GM23338 (cell line): ENCODE measurements at regions not wholly inside any gene's neighbourhood (a gene's known extent, or its start where the extent isn't known, plus 50 kb on each side); places are given as distances from the start of the nearest gene placed in this dataset.

Experiments used
- ATAC-seq: fragments of 200-7000 bp; cut with Tn5 transposase; 3 replicates; pipeline ENCODE4 v1.9.1; 2020
- DNase-seq: peaks from one replicate; pipeline ENCODE4 v3.0.0-alpha.2; 2015; ENCODE audit warnings: low spot score
- H2AFZ ChIP-seq: fragments of 200-600 bp; sonication (generic); 2 replicates; pipeline ENCODE4 v1.8.0; 2016; ENCODE audit warnings: antibody characterized with exemption, mild to moderate bottlenecking, moderate library complexity
- H3F3A ChIP-seq: fragments of 200-600 bp; sonication (generic); replicated peaks from 2 replicates; pipeline ENCODE4 v1.8.0; 2017; ENCODE audit warnings: antibody characterized with exemption, mixed run types, low read depth
- H3K27ac ChIP-seq: fragments of 200-600 bp; sonication (generic); 2 replicates; pipeline ENCODE4 v1.6.1; 2016; ENCODE audit warnings: low read depth
- H3K27me3 ChIP-seq: fragments of 200-600 bp; sonication (generic); 2 replicates; pipeline ENCODE4 v1.8.0; 2016; ENCODE audit warnings: mild to moderate bottlenecking, mixed run types, moderate library complexity; ENCODE audit not compliant: insufficient read depth
- H3K36me3 ChIP-seq: fragments of 200-600 bp; sonication (generic); 2 replicates; pipeline ENCODE4 v1.8.0; 2016; ENCODE audit warnings: mild to moderate bottlenecking; ENCODE audit not compliant: insufficient read depth
- H3K4me1 ChIP-seq: fragments of 200-600 bp; sonication (generic); 2 replicates; pipeline ENCODE4 v1.8.0; 2016; ENCODE audit warnings: mild to moderate bottlenecking, moderate library complexity; ENCODE audit not compliant: insufficient read depth
- H3K4me2 ChIP-seq: fragments of 200-600 bp; sonication (generic); 2 replicates; pipeline ENCODE4 v1.7.1; 2017; ENCODE audit warnings: mixed run types
- H3K4me3 ChIP-seq: fragments of 200-600 bp; sonication (generic); 2 replicates; pipeline ENCODE4 v1.6.1; 2016; ENCODE audit warnings: mixed run types
- H3K79me2 ChIP-seq: fragments of 200-600 bp; sonication (generic); replicated peaks from 2 replicates; pipeline ENCODE4 v1.8.0; 2017; ENCODE audit warnings: mild to moderate bottlenecking; ENCODE audit not compliant: insufficient read depth
- H3K9me2 ChIP-seq: fragments of 200-600 bp; sonication (generic); 2 replicates; pipeline ENCODE4 v1.8.0; 2017; ENCODE audit not compliant: insufficient read depth
- H4K20me1 ChIP-seq: fragments of 200-600 bp; sonication (generic); replicated peaks from 2 replicates; pipeline ENCODE4 v1.8.0; 2017; ENCODE audit warnings: mild to moderate bottlenecking; ENCODE audit not compliant: insufficient read depth
- H3K27ac Mint-ChIP-seq: 2 replicates; pipeline ENCODE4 v1.8.0; 2020; ENCODE audit warnings: inconsistent platforms, mild to moderate bottlenecking, moderate library complexity, mixed read lengths
- H3K27me3 Mint-ChIP-seq: 3 replicates; pipeline ENCODE4 v1.8.0; 2022; ENCODE audit warnings: low read depth, mild to moderate bottlenecking, moderate library complexity, mixed read lengths, inconsistent platforms; ENCODE audit not compliant: insufficient read depth, poor library complexity
- H3K36me3 Mint-ChIP-seq: 3 replicates; pipeline ENCODE4 v1.8.0; 2021; ENCODE audit warnings: low read depth, mild to moderate bottlenecking, inconsistent platforms, moderate library complexity, mixed read lengths
- H3K4me1 Mint-ChIP-seq: 3 replicates; pipeline ENCODE4 v1.8.0; 2020; ENCODE audit warnings: mild to moderate bottlenecking, inconsistent platforms, mixed read lengths
- H3K4me3 Mint-ChIP-seq: 3 replicates; pipeline ENCODE4 v1.8.0; 2021; ENCODE audit warnings: moderate library complexity, mild to moderate bottlenecking, inconsistent platforms, mixed read lengths
- H3K9me3 Mint-ChIP-seq: 3 replicates; pipeline ENCODE4 v1.8.0; 2020; ENCODE audit warnings: moderate library complexity, mild to moderate bottlenecking, inconsistent platforms, mixed read lengths
- CREB1 ChIP-seq: fragments of 250-450 bp; sonication (Bioruptor Pico); IDR thresholded peaks from 2 replicates; pipeline ENCODE4 v1.5.0; 2020; ENCODE audit warnings: low read depth, mild to moderate bottlenecking, moderate library complexity
- EZH2 ChIP-seq: fragments of 200-600 bp; sonication (generic); IDR thresholded peaks from one replicate; pipeline ENCODE4 v1.8.0; 2017; ENCODE audit warnings: antibody characterized with exemption, mild to moderate bottlenecking, low read depth; ENCODE audit not compliant: unreplicated experiment
- JUNB ChIP-seq: IDR thresholded peaks from one replicate; pipeline ENCODE4 v1.6.1; 2016; ENCODE audit warnings: antibody characterized with exemption; ENCODE audit not compliant: unreplicated experiment
- NANOG ChIP-seq: IDR thresholded peaks from 2 replicates; pipeline ENCODE4 v1.6.1; 2016; ENCODE audit warnings: antibody characterized with exemption, borderline replicate concordance
- POLR2AphosphoS5 ChIP-seq: IDR thresholded peaks from 2 replicates; pipeline ENCODE4 v1.6.1; 2016; ENCODE audit warnings: antibody characterized with exemption, low read depth
- STAT1 ChIP-seq: IDR thresholded peaks from one replicate; pipeline ENCODE4 v1.6.1; 2016; ENCODE audit warnings: antibody characterized with exemption; ENCODE audit not compliant: unreplicated experiment
- TF ChIP-seq, protein P1 (sequence below): fragments of 250-450 bp; sonication (Bioruptor Pico); IDR thresholded peaks from 2 replicates; pipeline ENCODE4 v1.5.0; 2020; ENCODE audit warnings: mild to moderate bottlenecking, moderate library complexity
- TF ChIP-seq, protein P2 (sequence below): IDR thresholded peaks from one replicate; pipeline ENCODE4 v1.6.1; 2018; ENCODE audit warnings: antibody characterized with exemption; ENCODE audit not compliant: unreplicated experiment

DNA sequence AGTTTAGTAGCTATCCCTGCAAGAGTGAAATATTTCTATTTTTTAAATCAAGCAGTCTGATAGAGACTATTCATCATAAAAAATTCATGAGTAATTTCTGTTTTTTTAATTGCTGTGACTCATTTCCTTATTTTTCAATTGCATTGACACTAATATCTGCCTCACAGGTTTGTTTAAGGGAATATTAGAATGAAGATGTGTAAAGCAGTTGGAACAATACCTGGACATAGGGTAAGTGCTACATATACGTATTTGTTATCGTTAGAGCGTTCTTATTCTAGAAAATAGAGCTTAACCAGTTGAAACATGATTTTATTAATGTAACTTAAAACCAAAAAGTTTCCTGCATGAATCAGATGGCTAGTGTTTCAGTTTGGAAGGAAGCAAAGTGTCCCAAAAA is 2211.3 kb downstream of the PCDH7 start:
- Histone ChIP-seq H3K4me1 (peaks cover 15% of the 10 kb centered on the region; the same call in 1 of the 2 replicates), H4K20me1 (no peaks in the 10 kb centered on the region), H2AFZ (no peak overlapping the region), H3K79me2 (no peaks in the 10 kb centered on the region), H3K27ac (no peak overlapping the region), H3K4me2 (no peak overlapping the region), H3K4me3 (no peak overlapping the region), H3F3A (no peaks in the 10 kb centered on the region), H3K36me3 (no peaks in the 10 kb centered on the region), H3K9me2 (no peaks in the 10 kb centered on the region; the same call in 1 of the 2 replicates), H3K27me3 (no peaks in the 10 kb centered on the region)
- TF ChIP-seq JUNB (no peak), CREB1 (no peak), POLR2AphosphoS5 (no peak), EZH2 (no peak), STAT1 (no peak), NANOG (no peak)
- TF ChIP-seq, protein P1, sequence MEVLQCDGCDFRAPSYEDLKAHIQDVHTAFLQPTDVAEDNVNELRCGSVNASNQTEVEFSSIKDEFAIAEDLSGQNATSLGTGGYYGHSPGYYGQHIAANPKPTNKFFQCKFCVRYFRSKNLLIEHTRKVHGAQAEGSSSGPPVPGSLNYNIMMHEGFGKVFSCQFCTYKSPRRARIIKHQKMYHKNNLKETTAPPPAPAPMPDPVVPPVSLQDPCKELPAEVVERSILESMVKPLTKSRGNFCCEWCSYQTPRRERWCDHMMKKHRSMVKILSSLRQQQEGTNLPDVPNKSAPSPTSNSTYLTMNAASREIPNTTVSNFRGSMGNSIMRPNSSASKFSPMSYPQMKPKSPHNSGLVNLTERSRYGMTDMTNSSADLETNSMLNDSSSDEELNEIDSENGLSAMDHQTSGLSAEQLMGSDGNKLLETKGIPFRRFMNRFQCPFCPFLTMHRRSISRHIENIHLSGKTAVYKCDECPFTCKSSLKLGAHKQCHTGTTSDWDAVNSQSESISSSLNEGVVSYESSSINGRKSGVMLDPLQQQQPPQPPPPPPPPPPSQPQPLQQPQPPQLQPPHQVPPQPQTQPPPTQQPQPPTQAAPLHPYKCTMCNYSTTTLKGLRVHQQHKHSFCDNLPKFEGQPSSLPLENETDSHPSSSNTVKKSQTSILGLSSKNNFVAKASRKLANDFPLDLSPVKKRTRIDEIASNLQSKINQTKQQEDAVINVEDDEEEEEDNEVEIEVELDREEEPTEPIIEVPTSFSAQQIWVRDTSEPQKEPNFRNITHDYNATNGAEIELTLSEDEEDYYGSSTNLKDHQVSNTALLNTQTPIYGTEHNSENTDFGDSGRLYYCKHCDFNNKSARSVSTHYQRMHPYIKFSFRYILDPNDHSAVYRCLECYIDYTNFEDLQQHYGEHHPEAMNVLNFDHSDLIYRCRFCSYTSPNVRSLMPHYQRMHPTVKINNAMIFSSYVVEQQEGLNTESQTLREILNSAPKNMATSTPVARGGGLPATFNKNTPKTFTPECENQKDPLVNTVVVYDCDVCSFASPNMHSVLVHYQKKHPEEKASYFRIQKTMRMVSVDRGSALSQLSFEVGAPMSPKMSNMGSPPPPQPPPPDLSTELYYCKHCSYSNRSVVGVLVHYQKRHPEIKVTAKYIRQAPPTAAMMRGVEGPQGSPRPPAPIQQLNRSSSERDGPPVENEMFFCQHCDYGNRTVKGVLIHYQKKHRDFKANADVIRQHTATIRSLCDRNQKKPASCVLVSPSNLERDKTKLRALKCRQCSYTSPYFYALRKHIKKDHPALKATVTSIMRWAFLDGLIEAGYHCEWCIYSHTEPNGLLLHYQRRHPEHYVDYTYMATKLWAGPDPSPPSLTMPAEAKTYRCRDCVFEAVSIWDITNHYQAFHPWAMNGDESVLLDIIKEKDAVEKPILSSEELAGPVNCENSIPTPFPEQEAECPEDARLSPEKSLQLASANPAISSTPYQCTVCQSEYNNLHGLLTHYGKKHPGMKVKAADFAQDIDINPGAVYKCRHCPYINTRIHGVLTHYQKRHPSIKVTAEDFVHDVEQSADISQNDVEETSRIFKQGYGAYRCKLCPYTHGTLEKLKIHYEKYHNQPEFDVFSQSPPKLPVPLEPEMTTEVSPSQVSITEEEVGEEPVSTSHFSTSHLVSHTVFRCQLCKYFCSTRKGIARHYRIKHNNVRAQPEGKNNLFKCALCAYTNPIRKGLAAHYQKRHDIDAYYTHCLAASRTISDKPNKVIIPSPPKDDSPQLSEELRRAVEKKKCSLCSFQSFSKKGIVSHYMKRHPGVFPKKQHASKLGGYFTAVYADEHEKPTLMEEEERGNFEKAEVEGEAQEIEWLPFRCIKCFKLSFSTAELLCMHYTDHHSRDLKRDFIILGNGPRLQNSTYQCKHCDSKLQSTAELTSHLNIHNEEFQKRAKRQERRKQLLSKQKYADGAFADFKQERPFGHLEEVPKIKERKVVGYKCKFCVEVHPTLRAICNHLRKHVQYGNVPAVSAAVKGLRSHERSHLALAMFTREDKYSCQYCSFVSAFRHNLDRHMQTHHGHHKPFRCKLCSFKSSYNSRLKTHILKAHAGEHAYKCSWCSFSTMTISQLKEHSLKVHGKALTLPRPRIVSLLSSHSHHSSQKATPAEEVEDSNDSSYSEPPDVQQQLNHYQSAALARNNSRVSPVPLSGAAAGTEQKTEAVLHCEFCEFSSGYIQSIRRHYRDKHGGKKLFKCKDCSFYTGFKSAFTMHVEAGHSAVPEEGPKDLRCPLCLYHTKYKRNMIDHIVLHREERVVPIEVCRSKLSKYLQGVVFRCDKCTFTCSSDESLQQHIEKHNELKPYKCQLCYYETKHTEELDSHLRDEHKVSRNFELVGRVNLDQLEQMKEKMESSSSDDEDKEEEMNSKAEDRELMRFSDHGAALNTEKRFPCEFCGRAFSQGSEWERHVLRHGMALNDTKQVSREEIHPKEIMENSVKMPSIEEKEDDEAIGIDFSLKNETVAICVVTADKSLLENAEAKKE (CRISPR knock-in tag): no peak
- TF ChIP-seq, protein P2, sequence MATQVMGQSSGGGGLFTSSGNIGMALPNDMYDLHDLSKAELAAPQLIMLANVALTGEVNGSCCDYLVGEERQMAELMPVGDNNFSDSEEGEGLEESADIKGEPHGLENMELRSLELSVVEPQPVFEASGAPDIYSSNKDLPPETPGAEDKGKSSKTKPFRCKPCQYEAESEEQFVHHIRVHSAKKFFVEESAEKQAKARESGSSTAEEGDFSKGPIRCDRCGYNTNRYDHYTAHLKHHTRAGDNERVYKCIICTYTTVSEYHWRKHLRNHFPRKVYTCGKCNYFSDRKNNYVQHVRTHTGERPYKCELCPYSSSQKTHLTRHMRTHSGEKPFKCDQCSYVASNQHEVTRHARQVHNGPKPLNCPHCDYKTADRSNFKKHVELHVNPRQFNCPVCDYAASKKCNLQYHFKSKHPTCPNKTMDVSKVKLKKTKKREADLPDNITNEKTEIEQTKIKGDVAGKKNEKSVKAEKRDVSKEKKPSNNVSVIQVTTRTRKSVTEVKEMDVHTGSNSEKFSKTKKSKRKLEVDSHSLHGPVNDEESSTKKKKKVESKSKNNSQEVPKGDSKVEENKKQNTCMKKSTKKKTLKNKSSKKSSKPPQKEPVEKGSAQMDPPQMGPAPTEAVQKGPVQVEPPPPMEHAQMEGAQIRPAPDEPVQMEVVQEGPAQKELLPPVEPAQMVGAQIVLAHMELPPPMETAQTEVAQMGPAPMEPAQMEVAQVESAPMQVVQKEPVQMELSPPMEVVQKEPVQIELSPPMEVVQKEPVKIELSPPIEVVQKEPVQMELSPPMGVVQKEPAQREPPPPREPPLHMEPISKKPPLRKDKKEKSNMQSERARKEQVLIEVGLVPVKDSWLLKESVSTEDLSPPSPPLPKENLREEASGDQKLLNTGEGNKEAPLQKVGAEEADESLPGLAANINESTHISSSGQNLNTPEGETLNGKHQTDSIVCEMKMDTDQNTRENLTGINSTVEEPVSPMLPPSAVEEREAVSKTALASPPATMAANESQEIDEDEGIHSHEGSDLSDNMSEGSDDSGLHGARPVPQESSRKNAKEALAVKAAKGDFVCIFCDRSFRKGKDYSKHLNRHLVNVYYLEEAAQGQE: no peak
- Mint-ChIP-seq H3K4me3 (no peak overlapping the region), H3K9me3 (no peaks in the 10 kb centered on the region), H3K27ac (no peak overlapping the region), H3K27me3 (no peaks in the 10 kb centered on the region), H3K36me3 (no peaks in the 10 kb centered on the region), H3K4me1 (peaks cover 13% of the 10 kb centered on the region)
- no peak for DNase-seq
- ATAC-seq: no peak
